ENCODE measurements at regions not wholly inside any gene's neighbourhood (a gene's known extent, or its start where the extent isn't known, plus 50 kb on each side); places are given as distances from the start of the nearest gene placed in this dataset.

GRCh38 chr5:144048259-144048856 is 122.1 kb downstream of the YIPF5 start:
- TF ChIP-seq POLR2AphosphoS5 (IDR thresholded peaks at IDR 0.05; ENCODE audit: low read depth, low read length), result no peak
- TF ChIP-seq POLR2A (IDR thresholded peaks at IDR 0.05; ENCODE audit: low read depth, low read length), result no peak
- TF ChIP-seq TAF1 (IDR thresholded peaks at IDR 0.05; ENCODE audit: low read depth, low read length), result no peak
- TF ChIP-seq SPI1 (IDR thresholded peaks at IDR 0.05; ENCODE audit: low read depth, low read length), result no peak
- TF ChIP-seq PAX5 (IDR thresholded peaks at IDR 0.05; ENCODE audit: insufficient read depth, low read length, severe bottlenecking), result no peak

Data from GM12891 (cell line).